ENCODE measurements at regions not wholly inside any gene's neighbourhood (a gene's known extent, or its start where the extent isn't known, plus 50 kb on each side); places are given as distances from the start of the nearest gene placed in this dataset.

DNA sequence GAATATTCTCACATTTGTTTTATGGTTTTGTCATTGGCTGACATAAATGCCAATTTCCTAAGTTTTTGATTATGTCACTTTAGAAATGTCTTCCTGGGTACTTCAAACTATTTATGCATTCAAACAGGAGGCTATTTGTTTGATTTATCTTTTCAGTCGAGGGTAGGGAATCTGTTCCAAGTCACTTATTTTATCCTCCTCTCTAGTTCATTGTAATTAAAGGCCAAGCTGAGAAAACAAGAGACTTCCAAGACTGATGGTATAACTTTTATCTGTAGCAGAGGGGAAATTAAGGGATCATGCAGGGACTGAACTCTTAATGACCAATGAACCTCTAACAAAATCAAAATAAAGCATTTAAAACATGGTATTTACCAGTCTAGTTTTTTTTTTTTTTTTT lies 968.4 kb downstream of the SORCS3 start:
- TF ChIP-seq, protein P1, sequence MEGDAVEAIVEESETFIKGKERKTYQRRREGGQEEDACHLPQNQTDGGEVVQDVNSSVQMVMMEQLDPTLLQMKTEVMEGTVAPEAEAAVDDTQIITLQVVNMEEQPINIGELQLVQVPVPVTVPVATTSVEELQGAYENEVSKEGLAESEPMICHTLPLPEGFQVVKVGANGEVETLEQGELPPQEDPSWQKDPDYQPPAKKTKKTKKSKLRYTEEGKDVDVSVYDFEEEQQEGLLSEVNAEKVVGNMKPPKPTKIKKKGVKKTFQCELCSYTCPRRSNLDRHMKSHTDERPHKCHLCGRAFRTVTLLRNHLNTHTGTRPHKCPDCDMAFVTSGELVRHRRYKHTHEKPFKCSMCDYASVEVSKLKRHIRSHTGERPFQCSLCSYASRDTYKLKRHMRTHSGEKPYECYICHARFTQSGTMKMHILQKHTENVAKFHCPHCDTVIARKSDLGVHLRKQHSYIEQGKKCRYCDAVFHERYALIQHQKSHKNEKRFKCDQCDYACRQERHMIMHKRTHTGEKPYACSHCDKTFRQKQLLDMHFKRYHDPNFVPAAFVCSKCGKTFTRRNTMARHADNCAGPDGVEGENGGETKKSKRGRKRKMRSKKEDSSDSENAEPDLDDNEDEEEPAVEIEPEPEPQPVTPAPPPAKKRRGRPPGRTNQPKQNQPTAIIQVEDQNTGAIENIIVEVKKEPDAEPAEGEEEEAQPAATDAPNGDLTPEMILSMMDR (IDR thresholded peaks at IDR 0.05), result no peak
- TF ChIP-seq POLR2A (IDR thresholded peaks at IDR 0.05), result no peak

Measured in right lobe of liver (tissue), 4 donors.